HCT116 (cell line): ENCODE measurements at regions not wholly inside any gene's neighbourhood (a gene's known extent, or its start where the extent isn't known, plus 50 kb on each side); places are given as distances from the start of the nearest gene placed in this dataset.

Experiments used
- ATAC-seq: fragments of 200-7000 bp; cut with Tn5 transposase; 2 replicates; pipeline ENCODE4 v1.9.1; 2020; ENCODE audit warnings: mild to moderate bottlenecking, moderate library complexity
- BruUV-seq: library from RNA; stranded (reverse); fragments of 400-500 nt; replicated peaks from 2 replicates; lab custom pipeline; 2021; lab: Mats Ljungman, UMichigan
- CTCF ChIA-PET: fragments of 300-600 bp; sonication (Branson Sonifier 250); formaldehyde crosslinking; loops from one replicate; lab custom pipeline; 2021; ENCODE audit warnings: antibody characterized with exemption; lab: Charles Lee
- POLR2A ChIA-PET: fragments of 300-600, 350-600 bp; sonication (Branson Sonifier 250); formaldehyde crosslinking; loops from one replicate; lab custom pipeline; 2021; ENCODE audit warnings: antibody characterized with exemption; lab: Charles Lee
- RAD21 ChIA-PET, 2 experiments: fragments of 300-600 bp; sonication (Branson Sonifier 250); formaldehyde crosslinking; loops; one replicate each; lab custom pipeline; 2023; ENCODE audit warnings: low total read pairs in 2 of 2; ENCODE audit not compliant: uncharacterized antibody in 2 of 2, unreplicated experiment in 2 of 2, low non-redundant PET in 1 of 2; lab: Charles Lee
- DNase-seq: peaks from one replicate; pipeline ENCODE4 v3.0.0-alpha.2; 2010; ENCODE audit warnings: low read depth, low spot score
- H2AFZ ChIP-seq: fragments of 200-600 bp; shearing (Covaris generic), sonication (generic); 2 replicates; pipeline ENCODE4 v1.6.1; 2017; ENCODE audit warnings: low read depth, mixed run types, mixed read lengths, antibody characterized with exemption, low read length; ENCODE audit not compliant: poor library complexity, severe bottlenecking
- H3K27ac ChIP-seq: 2 replicates; pipeline ENCODE4 v1.5.1; 2012; ENCODE audit warnings: low read depth, low read length
- H3K27me3 ChIP-seq: fragments of 200-600 bp; sonication (generic); 2 replicates; pipeline ENCODE4 v1.6.1; 2016; ENCODE audit warnings: mixed run types, low read length, mixed read lengths; ENCODE audit not compliant: insufficient read depth
- H3K36me3 ChIP-seq, 2 experiments: fragments of 200-500 bp in 1 of 2; fragments of 200-600 bp in 1 of 2; sonication (Bioruptor generic) in 1 of 2; sonication (generic) in 1 of 2; 2 replicates each; pipeline versions ENCODE4 v1.5.1 to v1.6.1; 2014 to 2016; ENCODE audit warnings: low read length in 2 of 2, inconsistent platforms in 1 of 2, mixed read lengths in 1 of 2, mixed run types in 1 of 2; ENCODE audit not compliant: insufficient read depth in 2 of 2, control insufficient read depth in 1 of 2
- H3K4me1 ChIP-seq, 2 experiments: fragments of 200-600 bp in 1 of 2; sonication (generic) in 1 of 2; 2 replicates each; pipeline versions ENCODE4 v1.5.1 to v1.6.1; 2012 to 2017; ENCODE audit warnings: low read length in 2 of 2, inconsistent platforms in 1 of 2, mild to moderate bottlenecking in 1 of 2, mixed read lengths in 1 of 2, mixed run types in 1 of 2, moderate library complexity in 1 of 2; ENCODE audit not compliant: insufficient read depth in 2 of 2, control insufficient read depth in 1 of 2
- H3K4me2 ChIP-seq: fragments of 200-600 bp; sonication (generic); 2 replicates; pipeline ENCODE4 v1.6.1; 2017; ENCODE audit warnings: mixed run types, low read length, mixed read lengths
- H3K4me3 ChIP-seq, 2 experiments: fragments of 200-600 bp in 1 of 2; sonication (generic) in 1 of 2; replicated peaks in 1 of 2; 2 replicates each; pipeline ENCODE4 v1.5.1; 2011 to 2016; ENCODE audit warnings: low read length in 2 of 2, control low read depth in 1 of 2, low read depth in 1 of 2, mild to moderate bottlenecking in 1 of 2, mixed read lengths in 1 of 2, mixed run types in 1 of 2
- H3K79me2 ChIP-seq: fragments of 200-600 bp; sonication (generic); 2 replicates; pipeline ENCODE4 v1.6.1; 2017; ENCODE audit warnings: mild to moderate bottlenecking, mixed run types, low read length, moderate library complexity, mixed read lengths; ENCODE audit not compliant: insufficient read depth
- H3K9ac ChIP-seq: fragments of 200-600 bp; sonication (generic); 2 replicates; pipeline ENCODE4 v1.6.1; 2016; ENCODE audit warnings: low read length, mixed read lengths
- H3K9me2 ChIP-seq: fragments of 200-600 bp; sonication (generic), shearing (Covaris generic); 2 replicates; pipeline ENCODE4 v1.6.1; 2017; ENCODE audit warnings: mixed run types, mild to moderate bottlenecking, moderate library complexity; ENCODE audit not compliant: insufficient read depth
- H3K9me3 ChIP-seq, 2 experiments: fragments of 200-500 bp in 1 of 2; fragments of 200-600 bp in 1 of 2; sonication (Bioruptor generic) in 1 of 2; sonication (generic) in 1 of 2; 2 replicates each; pipeline ENCODE4 v1.6.1; 2014 to 2017; ENCODE audit warnings: low read length in 2 of 2, mixed read lengths in 2 of 2, inconsistent platforms in 1 of 2, low read depth in 1 of 2, mild to moderate bottlenecking in 1 of 2, mixed run types in 1 of 2, moderate library complexity in 1 of 2; ENCODE audit not compliant: control insufficient read depth in 1 of 2, insufficient read depth in 1 of 2
- H4K20me1 ChIP-seq: fragments of 200-600 bp; sonication (generic), shearing (Covaris generic); 2 replicates; pipeline ENCODE4 v1.6.1; 2017; ENCODE audit warnings: mixed run types, mild to moderate bottlenecking, moderate library complexity; ENCODE audit not compliant: insufficient read depth
- CEBPB ChIP-seq: IDR thresholded peaks from 2 replicates; pipeline ENCODE4 v1.6.1; 2012; ENCODE audit warnings: low read depth
- EGR1 ChIP-seq: IDR thresholded peaks from 2 replicates; pipeline ENCODE4 v1.6.1; 2012; ENCODE audit warnings: low read depth
- EZH2 ChIP-seq: fragments of 200-600 bp; sonication (generic); IDR thresholded peaks from 2 replicates; pipeline ENCODE4 v1.6.1; 2017; ENCODE audit warnings: antibody characterized with exemption, mixed run types
- EZH2phosphoT487 ChIP-seq: fragments of 200-600 bp; IDR thresholded peaks from 2 replicates; pipeline ENCODE4 v1.6.1; 2018; ENCODE audit warnings: antibody characterized with exemption, borderline replicate concordance
- JUND ChIP-seq: IDR thresholded peaks from 2 replicates; pipeline ENCODE4 v1.6.1; 2012
- POLR2A ChIP-seq: IDR thresholded peaks from 2 replicates; pipeline ENCODE4 v1.7.0; 2011; ENCODE audit warnings: borderline replicate concordance; ENCODE audit not compliant: insufficient read depth, insufficient read length; ENCODE audit errors: extremely low read depth
- RAD21 ChIP-seq: IDR thresholded peaks from 2 replicates; pipeline ENCODE4 v1.6.1; 2012; ENCODE audit warnings: low read depth, mild to moderate bottlenecking
- SIN3A ChIP-seq: IDR thresholded peaks from 2 replicates; pipeline ENCODE4 v1.6.1; 2012; ENCODE audit warnings: low read depth
- ZNF274 ChIP-seq: fragments of 200-500 bp; sonication (Bioruptor generic); IDR thresholded peaks from 2 replicates; pipeline ENCODE4 v1.6.1; 2014; ENCODE audit warnings: mild to moderate bottlenecking, low read depth, low read length, inconsistent platforms
- intact Hi-C: fragments of 100-400 bp; cut with micrococcal nuclease; formaldehyde crosslinking; loops from 2 replicates; pipeline ENCODE4 v1.10.0; 2022
- TF ChIP-seq, protein P1 (sequence below): IDR thresholded peaks from 2 replicates; pipeline ENCODE4 v1.6.1; 2012; ENCODE audit warnings: low read depth
- TF ChIP-seq, protein P2 (sequence below), 3 experiments: fragments of 200-600 bp in 1 of 3; sonication (generic) in 1 of 3; IDR thresholded peaks in 2 of 3; conservative IDR thresholded peaks in 1 of 3; 2 replicates each; pipeline ENCODE4 v1.5.1; 2012 to 2017; ENCODE audit warnings: low read depth in 2 of 3, low read length in 2 of 3, antibody characterized with exemption in 1 of 3, borderline replicate concordance in 1 of 3, control low read depth in 1 of 3, mild to moderate bottlenecking in 1 of 3, mixed read lengths in 1 of 3, mixed run types in 1 of 3, moderate library complexity in 1 of 3; ENCODE audit not compliant: insufficient read depth in 1 of 3

GRCh38 chr6:137746264-137746663, 120.8 kb upstream of the TNFAIP3 start:
- no TSS peak for BruUV-seq
- H4K20me1 ChIP-seq, result no peaks in the 10 kb centered on the region
- no peaks in the 10 kb centered on the region; the same call in 1 of the 2 replicates for H3K27me3 ChIP-seq
- H3K79me2 ChIP-seq, result no peaks in the 10 kb centered on the region
- peaks cover 0 to 11% of the 10 kb centered on the region in 2 experiments; a peak in 2 of 4 replicates for H3K4me1 ChIP-seq
- ATAC-seq (no peak), DNase-seq (no peak)
- RAD21 ChIA-PET, result no interaction called here
- H3K9ac ChIP-seq, result no peak overlapping the region
- TF ChIP-seq EZH2 (no peak), CEBPB (no peak), RAD21 (no peak), SIN3A (no peak), JUND (no peak), EZH2phosphoT487 (no peak), ZNF274 (no peak), EGR1 (no peak), POLR2A (no peak)
- TF ChIP-seq, protein P1, sequence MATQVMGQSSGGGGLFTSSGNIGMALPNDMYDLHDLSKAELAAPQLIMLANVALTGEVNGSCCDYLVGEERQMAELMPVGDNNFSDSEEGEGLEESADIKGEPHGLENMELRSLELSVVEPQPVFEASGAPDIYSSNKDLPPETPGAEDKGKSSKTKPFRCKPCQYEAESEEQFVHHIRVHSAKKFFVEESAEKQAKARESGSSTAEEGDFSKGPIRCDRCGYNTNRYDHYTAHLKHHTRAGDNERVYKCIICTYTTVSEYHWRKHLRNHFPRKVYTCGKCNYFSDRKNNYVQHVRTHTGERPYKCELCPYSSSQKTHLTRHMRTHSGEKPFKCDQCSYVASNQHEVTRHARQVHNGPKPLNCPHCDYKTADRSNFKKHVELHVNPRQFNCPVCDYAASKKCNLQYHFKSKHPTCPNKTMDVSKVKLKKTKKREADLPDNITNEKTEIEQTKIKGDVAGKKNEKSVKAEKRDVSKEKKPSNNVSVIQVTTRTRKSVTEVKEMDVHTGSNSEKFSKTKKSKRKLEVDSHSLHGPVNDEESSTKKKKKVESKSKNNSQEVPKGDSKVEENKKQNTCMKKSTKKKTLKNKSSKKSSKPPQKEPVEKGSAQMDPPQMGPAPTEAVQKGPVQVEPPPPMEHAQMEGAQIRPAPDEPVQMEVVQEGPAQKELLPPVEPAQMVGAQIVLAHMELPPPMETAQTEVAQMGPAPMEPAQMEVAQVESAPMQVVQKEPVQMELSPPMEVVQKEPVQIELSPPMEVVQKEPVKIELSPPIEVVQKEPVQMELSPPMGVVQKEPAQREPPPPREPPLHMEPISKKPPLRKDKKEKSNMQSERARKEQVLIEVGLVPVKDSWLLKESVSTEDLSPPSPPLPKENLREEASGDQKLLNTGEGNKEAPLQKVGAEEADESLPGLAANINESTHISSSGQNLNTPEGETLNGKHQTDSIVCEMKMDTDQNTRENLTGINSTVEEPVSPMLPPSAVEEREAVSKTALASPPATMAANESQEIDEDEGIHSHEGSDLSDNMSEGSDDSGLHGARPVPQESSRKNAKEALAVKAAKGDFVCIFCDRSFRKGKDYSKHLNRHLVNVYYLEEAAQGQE, result no peak
- TF ChIP-seq, protein P2, sequence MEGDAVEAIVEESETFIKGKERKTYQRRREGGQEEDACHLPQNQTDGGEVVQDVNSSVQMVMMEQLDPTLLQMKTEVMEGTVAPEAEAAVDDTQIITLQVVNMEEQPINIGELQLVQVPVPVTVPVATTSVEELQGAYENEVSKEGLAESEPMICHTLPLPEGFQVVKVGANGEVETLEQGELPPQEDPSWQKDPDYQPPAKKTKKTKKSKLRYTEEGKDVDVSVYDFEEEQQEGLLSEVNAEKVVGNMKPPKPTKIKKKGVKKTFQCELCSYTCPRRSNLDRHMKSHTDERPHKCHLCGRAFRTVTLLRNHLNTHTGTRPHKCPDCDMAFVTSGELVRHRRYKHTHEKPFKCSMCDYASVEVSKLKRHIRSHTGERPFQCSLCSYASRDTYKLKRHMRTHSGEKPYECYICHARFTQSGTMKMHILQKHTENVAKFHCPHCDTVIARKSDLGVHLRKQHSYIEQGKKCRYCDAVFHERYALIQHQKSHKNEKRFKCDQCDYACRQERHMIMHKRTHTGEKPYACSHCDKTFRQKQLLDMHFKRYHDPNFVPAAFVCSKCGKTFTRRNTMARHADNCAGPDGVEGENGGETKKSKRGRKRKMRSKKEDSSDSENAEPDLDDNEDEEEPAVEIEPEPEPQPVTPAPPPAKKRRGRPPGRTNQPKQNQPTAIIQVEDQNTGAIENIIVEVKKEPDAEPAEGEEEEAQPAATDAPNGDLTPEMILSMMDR (IDR thresholded peaks at IDR 0.05 in 2 of 3, conservative IDR thresholded peaks at IDR 0.05 in 1 of 3; ENCODE audit: borderline replicate concordance in 1 of 3, insufficient read depth in 1 of 3, low read depth in 2 of 3, low read length in 2 of 3), result no peak
- H2AFZ ChIP-seq, result no peak overlapping the region
- H3K9me3 ChIP-seq, result no peaks in the 10 kb centered on the region
- H3K4me3 ChIP-seq, result no peak overlapping the region
- CTCF ChIA-PET, result no interaction called here
- intact Hi-C loops, result no loop called here
- POLR2A ChIA-PET, result no interaction called here
- no peaks in the 10 kb centered on the region for H3K9me2 ChIP-seq
- no peak overlapping the region for H3K27ac ChIP-seq
- no peaks in the 10 kb centered on the region for H3K36me3 ChIP-seq
- H3K4me2 ChIP-seq, result no peak overlapping the region
